ENCODE measurements at regions not wholly inside any gene's neighbourhood (a gene's known extent, or its start where the extent isn't known, plus 50 kb on each side); places are given as distances from the start of the nearest gene placed in this dataset.

GRCh38 chr4:57412259-57413054 lies 302.3 kb upstream of the IGFBP7 start:
- H3K36me3 ChIP-seq (ENCODE audit: control insufficient read depth in 1 of 2, insufficient read depth in 2 of 2, low read depth in 1 of 2, low read length in 2 of 2) = no peaks in the 10 kb centered on the region
- H3K9me3 ChIP-seq (ENCODE audit: control insufficient read depth, low read length) = no peaks in the 10 kb centered on the region
- H3K9ac ChIP-seq (ENCODE audit: low read length) = no peak overlapping the region
- H3K18ac ChIP-seq (ENCODE audit: low read depth in 1 of 2, low read length in 2 of 2) = no peak overlapping the region
- 90% methylated on average over 3 of the region's 5 CpGs for WGBS
- H4K91ac ChIP-seq (ENCODE audit: low read length) = no peak overlapping the region
- no peak overlapping the region for H2BK120ac ChIP-seq (ENCODE audit: low read depth, low read length)
- no peak overlapping the region for H2BK15ac ChIP-seq (ENCODE audit: low read depth, poor library complexity, severe bottlenecking)
- no peak for DNase-seq
- no peak overlapping the region for H3K4me3 ChIP-seq (ENCODE audit: insufficient read depth in 1 of 2, low read depth in 1 of 2, low read length in 2 of 2)
- H2AK5ac ChIP-seq (ENCODE audit: low read length, severe bottlenecking) = no peak overlapping the region
- H3K4me2 ChIP-seq (ENCODE audit: low read length, poor library complexity, severe bottlenecking) = no peak overlapping the region
- no peaks in the 10 kb centered on the region for H3K79me1 ChIP-seq (replicated peaks; ENCODE audit: low read length, poor library complexity, severe bottlenecking)
- no peak overlapping the region for H3K14ac ChIP-seq (ENCODE audit: low read length in 2 of 2)
- H2BK5ac ChIP-seq (ENCODE audit: low read depth, low read length, poor library complexity, severe bottlenecking) = no peak overlapping the region
- H4K8ac ChIP-seq (ENCODE audit: low read length) = no peak overlapping the region
- H3K4ac ChIP-seq (ENCODE audit: low read depth in 1 of 2, low read length in 2 of 2) = no peak overlapping the region
- no peak overlapping the region for H3K23ac ChIP-seq (ENCODE audit: low read length in 2 of 2)
- no peak overlapping the region for H2AFZ ChIP-seq (ENCODE audit: low read depth, low read length)
- peaks cover 0 to 9% of the 10 kb centered on the region in 2 experiments for H3K27me3 ChIP-seq (ENCODE audit: control insufficient read depth in 1 of 2, insufficient read depth in 1 of 2, low read length in 2 of 2)
- H3K27ac ChIP-seq (ENCODE audit: low read length, poor library complexity, severe bottlenecking) = no peak overlapping the region
- H3K4me1 ChIP-seq (ENCODE audit: control insufficient read depth, insufficient read depth, low read depth, low read length) = no peaks in the 10 kb centered on the region
- no peak overlapping the region for H2BK12ac ChIP-seq (ENCODE audit: low read length in 2 of 2)

- DNase-seq = no peak
These were observed 300.3 kb upstream of the IGFBP7 start for GRCh38 chr4:57410331-57411052.

GRCh38 chr4:57405359-57405758 lies 295.2 kb upstream of the IGFBP7 start:
- no peak for DNase-seq
- Histone ChIP-seq H4K91ac (ENCODE audit: low read length) (no peak overlapping the region), H3K27me3 (ENCODE audit: control insufficient read depth in 1 of 2, insufficient read depth in 1 of 2, low read length in 2 of 2) (peaks cover 0 to 8% of the 10 kb centered on the region in 2 experiments), H3K9ac (ENCODE audit: low read length) (no peak overlapping the region), H3K4me1 (ENCODE audit: control insufficient read depth, insufficient read depth, low read depth, low read length) (no peaks in the 10 kb centered on the region), H3K4me3 (ENCODE audit: insufficient read depth in 1 of 2, low read depth in 1 of 2, low read length in 2 of 2) (no peak overlapping the region), H2AFZ (ENCODE audit: low read depth, low read length) (no peak overlapping the region), H2BK120ac (ENCODE audit: low read depth, low read length) (no peak overlapping the region), H2BK15ac (ENCODE audit: low read depth, poor library complexity, severe bottlenecking) (no peak overlapping the region), H2BK5ac (ENCODE audit: low read depth, low read length, poor library complexity, severe bottlenecking) (no peak overlapping the region), H3K9me3 (ENCODE audit: control insufficient read depth, low read length) (peaks cover 4% of the 10 kb centered on the region), H4K8ac (ENCODE audit: low read length) (no peak overlapping the region), H3K14ac (ENCODE audit: low read length in 2 of 2) (no peak overlapping the region), H3K4me2 (ENCODE audit: low read length, poor library complexity, severe bottlenecking) (no peak overlapping the region), H3K79me1 (replicated peaks; ENCODE audit: low read length, poor library complexity, severe bottlenecking) (no peaks in the 10 kb centered on the region), H3K23ac (ENCODE audit: low read length in 2 of 2) (no peak overlapping the region), H3K18ac (ENCODE audit: low read depth in 1 of 2, low read length in 2 of 2) (no peak overlapping the region), H2AK5ac (ENCODE audit: low read length, severe bottlenecking) (no peak overlapping the region), H3K36me3 (ENCODE audit: control insufficient read depth in 1 of 2, insufficient read depth in 2 of 2, low read depth in 1 of 2, low read length in 2 of 2) (no peaks in the 10 kb centered on the region), H2BK12ac (ENCODE audit: low read length in 2 of 2) (no peak overlapping the region), H3K4ac (ENCODE audit: low read depth in 1 of 2, low read length in 2 of 2) (no peak overlapping the region), H3K27ac (ENCODE audit: low read length, poor library complexity, severe bottlenecking) (no peak overlapping the region)
- 91% methylated on average over 2 of the region's 2 CpGs for WGBS

More at GRCh38 chr4:57410331-57411052, 300.3 kb upstream of the IGFBP7 start:
- Histone ChIP-seq H2AFZ (ENCODE audit: low read depth, low read length) (no peak overlapping the region), H3K4ac (ENCODE audit: low read depth in 1 of 2, low read length in 2 of 2) (no peak overlapping the region), H3K9me3 (ENCODE audit: control insufficient read depth, low read length) (no peaks in the 10 kb centered on the region), H3K4me3 (ENCODE audit: insufficient read depth in 1 of 2, low read depth in 1 of 2, low read length in 2 of 2) (no peak overlapping the region), H2BK15ac (ENCODE audit: low read depth, poor library complexity, severe bottlenecking) (no peak overlapping the region), H4K8ac (ENCODE audit: low read length) (no peak overlapping the region), H3K18ac (ENCODE audit: low read depth in 1 of 2, low read length in 2 of 2) (no peak overlapping the region), H3K23ac (ENCODE audit: low read length in 2 of 2) (no peak overlapping the region), H3K27ac (ENCODE audit: low read length, poor library complexity, severe bottlenecking) (no peak overlapping the region), H2AK5ac (ENCODE audit: low read length, severe bottlenecking) (no peak overlapping the region), H3K9ac (ENCODE audit: low read length) (no peak overlapping the region), H3K14ac (ENCODE audit: low read length in 2 of 2) (no peak overlapping the region), H2BK120ac (ENCODE audit: low read depth, low read length) (no peak overlapping the region), H2BK5ac (ENCODE audit: low read depth, low read length, poor library complexity, severe bottlenecking) (no peak overlapping the region), H3K27me3 (ENCODE audit: control insufficient read depth in 1 of 2, insufficient read depth in 1 of 2, low read length in 2 of 2) (peaks cover 0 to 9% of the 10 kb centered on the region in 2 experiments), H3K4me2 (ENCODE audit: low read length, poor library complexity, severe bottlenecking) (no peak overlapping the region), H3K79me1 (replicated peaks; ENCODE audit: low read length, poor library complexity, severe bottlenecking) (no peaks in the 10 kb centered on the region), H3K4me1 (ENCODE audit: control insufficient read depth, insufficient read depth, low read depth, low read length) (no peaks in the 10 kb centered on the region), H3K36me3 (ENCODE audit: control insufficient read depth in 1 of 2, insufficient read depth in 2 of 2, low read depth in 1 of 2, low read length in 2 of 2) (no peaks in the 10 kb centered on the region), H4K91ac (ENCODE audit: low read length) (no peak overlapping the region), H2BK12ac (ENCODE audit: low read length in 2 of 2) (no peak overlapping the region)
- 60% methylated on average over 5 of the region's 5 CpGs for WGBS

DNA sequence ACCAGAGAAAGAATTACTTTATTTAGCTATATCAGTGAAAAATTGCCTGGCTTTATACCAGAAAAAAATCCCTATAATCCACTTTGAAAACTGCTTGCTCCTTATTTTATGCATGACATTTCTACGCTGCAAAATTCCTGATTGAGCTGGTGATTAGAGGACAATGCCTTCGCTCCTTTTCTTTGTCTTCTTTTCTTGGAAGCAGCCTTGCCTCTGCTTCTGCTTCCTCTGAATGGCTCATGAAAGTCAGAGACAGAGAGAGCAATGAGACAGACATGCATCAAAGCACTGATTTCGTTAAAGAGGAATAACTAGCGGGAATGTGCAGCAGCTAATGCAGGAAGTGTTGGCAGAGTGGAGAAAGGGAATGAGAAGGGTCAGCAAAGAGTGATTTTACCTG lies 294.3 kb upstream of the IGFBP7 start:
- no peak overlapping the region for H2AK5ac ChIP-seq (ENCODE audit: low read length, severe bottlenecking)
- peaks cover 0 to 3% of the 10 kb centered on the region in 2 experiments for H3K27me3 ChIP-seq (ENCODE audit: control insufficient read depth in 1 of 2, insufficient read depth in 1 of 2, low read length in 2 of 2)
- H2BK12ac ChIP-seq (ENCODE audit: low read length in 2 of 2) = no peak overlapping the region
- peaks cover 4% of the 10 kb centered on the region for H3K9me3 ChIP-seq (ENCODE audit: control insufficient read depth, low read length)
- H3K4me3 ChIP-seq (ENCODE audit: insufficient read depth in 1 of 2, low read depth in 1 of 2, low read length in 2 of 2) = no peak overlapping the region
- H2BK5ac ChIP-seq (ENCODE audit: low read depth, low read length, poor library complexity, severe bottlenecking) = no peak overlapping the region
- no peak overlapping the region for H4K8ac ChIP-seq (ENCODE audit: low read length)
- no peak overlapping the region for H3K14ac ChIP-seq (ENCODE audit: low read length in 2 of 2)
- no peak overlapping the region for H3K4me2 ChIP-seq (ENCODE audit: low read length, poor library complexity, severe bottlenecking)
- no peak overlapping the region for H2AFZ ChIP-seq (ENCODE audit: low read depth, low read length)
- H3K79me1 ChIP-seq (replicated peaks; ENCODE audit: low read length, poor library complexity, severe bottlenecking) = no peaks in the 10 kb centered on the region
- no peak overlapping the region for H3K23ac ChIP-seq (ENCODE audit: low read length in 2 of 2)
- no peaks in the 10 kb centered on the region for H3K36me3 ChIP-seq (ENCODE audit: control insufficient read depth in 1 of 2, insufficient read depth in 2 of 2, low read depth in 1 of 2, low read length in 2 of 2)
- no peaks in the 10 kb centered on the region for H3K4me1 ChIP-seq (ENCODE audit: control insufficient read depth, insufficient read depth, low read depth, low read length)
- 68% methylated on average over 4 of the region's 4 CpGs for WGBS
- no peak overlapping the region for H2BK15ac ChIP-seq (ENCODE audit: low read depth, poor library complexity, severe bottlenecking)
- no peak overlapping the region for H3K18ac ChIP-seq (ENCODE audit: low read depth in 1 of 2, low read length in 2 of 2)
- no peak overlapping the region for H4K91ac ChIP-seq (ENCODE audit: low read length)
- H3K9ac ChIP-seq (ENCODE audit: low read length) = no peak overlapping the region
- DNase-seq = no peak
- H2BK120ac ChIP-seq (ENCODE audit: low read depth, low read length) = no peak overlapping the region
- H3K4ac ChIP-seq (ENCODE audit: low read depth in 1 of 2, low read length in 2 of 2) = no peak overlapping the region
- no peak overlapping the region for H3K27ac ChIP-seq (ENCODE audit: low read length, poor library complexity, severe bottlenecking)

All from mesenchymal stem cell (in vitro differentiated cells and primary cell).